ENCODE measurements at regions not wholly inside any gene's neighbourhood (a gene's known extent, or its start where the extent isn't known, plus 50 kb on each side); places are given as distances from the start of the nearest gene placed in this dataset.

DNA sequence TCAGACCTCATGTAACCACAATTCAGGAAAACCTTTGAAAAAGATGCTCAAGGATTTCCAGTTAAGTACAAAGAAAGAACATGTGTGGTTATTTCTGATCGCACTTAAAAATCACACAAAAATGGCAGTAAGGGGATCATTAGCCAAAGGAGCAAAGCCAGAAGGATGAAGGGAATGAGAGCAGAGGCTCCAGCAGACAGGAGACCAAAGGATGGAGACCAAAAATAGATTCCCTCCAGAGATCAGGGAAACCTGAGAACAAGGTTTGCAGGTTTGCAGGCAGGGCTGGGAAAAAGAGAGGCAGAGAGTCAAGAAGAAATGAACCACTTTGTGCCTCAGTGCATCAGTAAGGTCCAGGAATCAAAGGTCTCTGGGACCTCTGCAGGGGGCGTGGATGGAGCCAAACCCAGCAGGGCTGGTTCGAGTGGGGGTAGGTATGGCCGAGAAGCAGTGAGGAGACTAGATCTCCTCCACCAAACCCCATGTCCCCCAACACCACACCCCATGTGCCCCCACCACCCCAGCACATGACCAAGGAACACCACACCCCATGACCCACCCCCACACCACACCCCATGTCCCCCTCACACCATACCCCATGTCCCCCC lies 98.5 kb upstream of the GPC1 start:
- TF ChIP-seq, protein P1, sequence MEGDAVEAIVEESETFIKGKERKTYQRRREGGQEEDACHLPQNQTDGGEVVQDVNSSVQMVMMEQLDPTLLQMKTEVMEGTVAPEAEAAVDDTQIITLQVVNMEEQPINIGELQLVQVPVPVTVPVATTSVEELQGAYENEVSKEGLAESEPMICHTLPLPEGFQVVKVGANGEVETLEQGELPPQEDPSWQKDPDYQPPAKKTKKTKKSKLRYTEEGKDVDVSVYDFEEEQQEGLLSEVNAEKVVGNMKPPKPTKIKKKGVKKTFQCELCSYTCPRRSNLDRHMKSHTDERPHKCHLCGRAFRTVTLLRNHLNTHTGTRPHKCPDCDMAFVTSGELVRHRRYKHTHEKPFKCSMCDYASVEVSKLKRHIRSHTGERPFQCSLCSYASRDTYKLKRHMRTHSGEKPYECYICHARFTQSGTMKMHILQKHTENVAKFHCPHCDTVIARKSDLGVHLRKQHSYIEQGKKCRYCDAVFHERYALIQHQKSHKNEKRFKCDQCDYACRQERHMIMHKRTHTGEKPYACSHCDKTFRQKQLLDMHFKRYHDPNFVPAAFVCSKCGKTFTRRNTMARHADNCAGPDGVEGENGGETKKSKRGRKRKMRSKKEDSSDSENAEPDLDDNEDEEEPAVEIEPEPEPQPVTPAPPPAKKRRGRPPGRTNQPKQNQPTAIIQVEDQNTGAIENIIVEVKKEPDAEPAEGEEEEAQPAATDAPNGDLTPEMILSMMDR (IDR thresholded peaks at IDR 0.05): no peak
- H3K9me3 ChIP-seq (ENCODE audit: control insufficient read depth, low read length): no peaks in the 10 kb centered on the region
- no peaks in the 10 kb centered on the region for H3K27me3 ChIP-seq (ENCODE audit: control insufficient read depth, insufficient read depth, low read length)

DNA sequence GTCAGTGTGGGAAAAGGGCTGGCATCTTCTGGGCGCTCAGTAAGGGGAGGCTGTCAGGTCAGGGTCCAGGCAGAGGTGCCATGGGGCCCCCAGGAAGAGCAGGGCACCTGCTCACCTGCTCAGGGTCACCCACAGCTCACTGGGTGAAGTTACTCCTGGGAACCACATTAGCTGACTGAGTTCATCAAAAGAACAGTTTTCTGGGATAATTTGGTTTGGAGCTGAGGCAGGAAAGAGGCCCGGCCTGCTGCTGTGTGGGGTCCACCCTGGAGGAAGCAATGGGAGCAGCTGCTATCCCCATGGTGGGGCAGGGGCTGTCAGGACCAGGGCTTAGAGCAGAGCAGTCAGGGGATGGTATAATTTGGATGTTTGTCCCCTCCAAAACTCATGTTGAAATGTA lies 97.2 kb upstream of the GPC1 start:
- Histone ChIP-seq H3K9ac (no peak overlapping the region), H3K4me3 (ENCODE audit: low read depth, low read length) (no peak overlapping the region), H3K27me3 (ENCODE audit: control insufficient read depth, insufficient read depth, low read length) (no peaks in the 10 kb centered on the region), H3K4me2 (ENCODE audit: low read length) (no peak overlapping the region), H3K79me2 (no peaks in the 10 kb centered on the region), H3K4me1 (no peaks in the 10 kb centered on the region), H2AFZ (no peak overlapping the region), H3K36me3 (ENCODE audit: control insufficient read depth, insufficient read depth, low read length) (no peaks in the 10 kb centered on the region), H3K9me3 (ENCODE audit: control insufficient read depth, low read length) (no peaks in the 10 kb centered on the region), H3K27ac (no peak overlapping the region)
- TF ChIP-seq, protein P1 (IDR thresholded peaks at IDR 0.05): no peak

More for the DNA sequence above, 98.5 kb upstream of the GPC1 start:
- Histone ChIP-seq H3K4me2 (ENCODE audit: low read length) (no peak overlapping the region), H3K27ac (no peak overlapping the region), H3K79me2 (no peaks in the 10 kb centered on the region), H2AFZ (no peak overlapping the region), H3K36me3 (ENCODE audit: control insufficient read depth, insufficient read depth, low read length) (no peaks in the 10 kb centered on the region), H3K9ac (no peak overlapping the region), H3K4me1 (no peaks in the 10 kb centered on the region), H3K4me3 (ENCODE audit: low read depth, low read length) (no peak overlapping the region)

DNA sequence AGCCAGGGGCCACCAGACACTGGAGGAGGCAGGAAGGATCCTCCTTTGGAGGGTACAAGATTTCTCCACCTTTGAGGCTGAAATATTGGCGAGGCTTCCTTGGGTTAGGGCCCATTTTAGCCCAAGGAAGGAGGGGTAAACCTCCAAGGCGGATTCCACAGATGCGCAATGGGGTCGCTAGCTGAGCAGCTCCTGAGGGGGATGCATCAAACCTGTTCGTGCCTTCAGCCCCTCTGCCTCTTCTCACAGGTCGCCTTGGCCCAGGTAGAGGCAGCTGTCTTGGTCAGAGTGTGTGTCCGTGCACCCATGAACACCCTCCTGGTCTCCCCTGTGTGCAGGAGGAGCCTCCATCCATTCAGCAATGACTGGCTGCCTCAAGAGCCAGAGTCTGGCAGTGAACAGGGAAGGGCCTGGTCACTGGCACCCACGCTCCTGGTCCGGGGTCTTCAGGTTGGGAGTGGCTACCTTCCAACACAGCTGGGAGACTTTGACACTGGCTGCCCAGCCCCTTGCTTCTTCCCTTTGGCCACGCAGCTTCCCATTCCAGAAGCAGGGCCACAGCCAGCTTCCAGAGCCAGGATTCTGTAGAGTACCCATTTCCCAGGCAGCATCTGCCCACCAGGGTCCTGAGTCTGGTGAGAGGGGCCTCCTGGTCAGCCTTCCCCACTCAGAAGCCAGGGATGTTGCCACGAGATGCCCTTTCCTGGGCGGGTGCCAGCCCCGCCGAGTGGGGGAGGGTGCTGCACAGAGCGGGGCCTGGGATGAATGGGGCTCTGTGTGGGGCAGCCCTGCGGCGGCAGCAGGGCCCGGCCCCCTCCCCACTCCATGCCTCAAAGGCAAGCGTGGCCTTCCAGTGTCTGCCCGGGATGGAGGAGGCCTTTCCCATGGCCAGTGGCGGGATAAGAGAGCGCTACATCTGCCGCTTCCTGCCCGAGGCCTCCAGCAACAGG lies 95.8 kb upstream of the GPC1 start:
- TF ChIP-seq, protein P1 (IDR thresholded peaks at IDR 0.05): no peak
- no peak overlapping the region for H2AFZ ChIP-seq
- H3K27ac ChIP-seq: no peak overlapping the region
- H3K27me3 ChIP-seq (ENCODE audit: control insufficient read depth, insufficient read depth, low read length): no peaks in the 10 kb centered on the region
- no peaks in the 10 kb centered on the region for H3K4me1 ChIP-seq
- no peak overlapping the region for H3K9ac ChIP-seq
- no peaks in the 10 kb centered on the region for H3K36me3 ChIP-seq (ENCODE audit: control insufficient read depth, insufficient read depth, low read length)
- no peak overlapping the region for H3K4me3 ChIP-seq (ENCODE audit: low read depth, low read length)
- H3K79me2 ChIP-seq: no peaks in the 10 kb centered on the region
- no peaks in the 10 kb centered on the region for H3K9me3 ChIP-seq (ENCODE audit: control insufficient read depth, low read length)
- no peak overlapping the region for H3K4me2 ChIP-seq (ENCODE audit: low read length)

DNA sequence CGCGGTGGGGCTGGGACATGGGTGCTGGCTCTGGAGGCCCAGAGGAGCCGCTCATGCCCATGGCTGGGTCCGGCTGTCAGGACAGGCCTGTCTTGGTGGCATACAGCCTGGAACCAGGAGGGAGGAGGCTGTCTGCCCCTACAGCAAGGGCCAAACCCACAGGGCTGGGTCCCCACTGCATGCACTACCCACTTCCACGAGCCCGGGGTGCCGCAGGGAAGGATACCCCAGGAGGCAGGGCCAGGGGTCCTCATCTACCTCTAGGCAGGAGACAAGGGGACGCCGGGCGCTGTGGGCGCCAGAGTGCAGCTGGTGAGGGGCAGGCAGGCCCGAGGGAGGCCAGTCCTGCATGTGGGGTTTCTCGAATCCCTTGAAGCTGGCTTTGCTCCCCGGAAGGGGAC lies 95.1 kb upstream of the GPC1 start:
- H2AFZ ChIP-seq: no peak overlapping the region
- no peak overlapping the region for H3K27ac ChIP-seq
- no peak overlapping the region for H3K9ac ChIP-seq
- H3K4me2 ChIP-seq (ENCODE audit: low read length): no peak overlapping the region
- no peaks in the 10 kb centered on the region for H3K4me1 ChIP-seq
- no peaks in the 10 kb centered on the region for H3K36me3 ChIP-seq (ENCODE audit: control insufficient read depth, insufficient read depth, low read length)
- no peaks in the 10 kb centered on the region for H3K9me3 ChIP-seq (ENCODE audit: control insufficient read depth, low read length)
- H3K4me3 ChIP-seq (ENCODE audit: low read depth, low read length): no peak overlapping the region
- TF ChIP-seq, protein P1 (IDR thresholded peaks at IDR 0.05): no peak
- no peaks in the 10 kb centered on the region for H3K79me2 ChIP-seq
- no peaks in the 10 kb centered on the region for H3K27me3 ChIP-seq (ENCODE audit: control insufficient read depth, insufficient read depth, low read length)
